DMS53 (cell line): ENCODE measurements at regions not wholly inside any gene's neighbourhood (a gene's known extent, or its start where the extent isn't known, plus 50 kb on each side); places are given as distances from the start of the nearest gene placed in this dataset.
"Not testable (repeated sequence)": the region's sequence is repeated elsewhere in the genome, so short reads cannot be mapped to it uniquely, and the experiment has no call there.

Source experiments
- DNase-seq: peaks from one replicate; lab custom pipeline; 2025; lab: John Stamatoyannopoulos, UW

DNA sequence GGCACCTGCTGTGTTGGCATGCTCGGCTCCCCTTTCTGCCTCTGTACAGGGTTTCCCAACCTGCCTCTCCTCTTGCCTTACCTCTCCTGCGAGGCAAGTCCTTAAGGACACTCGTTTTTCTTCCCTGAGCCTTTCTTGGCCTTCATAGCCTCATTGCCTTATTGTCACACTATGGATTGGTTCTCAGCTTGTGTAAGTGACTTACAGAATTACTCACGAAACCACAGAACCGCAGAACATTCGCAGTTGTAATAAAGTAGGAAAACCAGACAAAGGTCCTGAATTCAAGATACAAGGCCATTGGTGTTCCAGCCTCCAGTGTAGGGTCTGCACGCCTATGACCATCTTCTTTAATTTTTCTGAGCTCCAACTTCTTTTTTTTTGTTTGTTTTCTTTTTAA lies 317.6 kb upstream of the SMIM21 start:
- DNase-seq = no peak

DNA sequence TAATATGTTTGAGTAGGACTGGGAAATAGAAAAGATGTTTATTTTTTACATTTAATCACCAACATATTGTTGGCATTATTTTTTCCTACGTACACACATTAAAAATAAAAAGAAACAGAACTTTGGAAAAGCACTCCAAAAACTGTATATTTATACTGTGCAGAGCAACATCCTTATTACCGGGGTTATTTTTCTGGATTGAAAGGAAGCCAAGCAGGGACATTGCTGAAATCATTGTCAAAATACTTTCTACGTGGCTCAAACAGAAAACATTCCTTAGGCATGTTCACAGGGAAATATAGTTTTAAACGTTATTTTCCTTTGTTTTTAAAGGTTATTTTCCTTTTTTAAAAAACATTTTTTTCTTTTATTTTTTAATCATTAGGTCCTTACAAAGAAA lies 315.0 kb upstream of the SMIM21 start:
- no peak for DNase-seq

DNA sequence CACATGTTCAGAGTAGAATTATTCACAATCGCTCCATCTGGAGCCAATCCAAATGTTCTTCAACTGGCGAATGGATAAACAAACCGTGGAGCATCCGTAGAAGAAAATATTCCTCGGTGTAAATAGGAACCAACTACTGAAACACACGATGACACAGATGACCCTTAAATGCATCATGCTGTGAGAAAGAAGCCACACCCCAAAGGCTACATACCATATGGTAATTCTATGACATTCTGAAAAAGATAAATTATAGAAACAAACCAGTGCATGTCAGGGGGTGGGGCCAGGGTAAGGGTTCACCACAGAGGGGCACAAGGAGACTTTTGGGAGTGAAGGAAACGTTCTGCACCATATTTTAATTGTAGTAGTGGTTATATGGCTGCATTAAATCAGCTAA lies 312.2 kb upstream of the SMIM21 start:
- DNase-seq = no peak

DNA sequence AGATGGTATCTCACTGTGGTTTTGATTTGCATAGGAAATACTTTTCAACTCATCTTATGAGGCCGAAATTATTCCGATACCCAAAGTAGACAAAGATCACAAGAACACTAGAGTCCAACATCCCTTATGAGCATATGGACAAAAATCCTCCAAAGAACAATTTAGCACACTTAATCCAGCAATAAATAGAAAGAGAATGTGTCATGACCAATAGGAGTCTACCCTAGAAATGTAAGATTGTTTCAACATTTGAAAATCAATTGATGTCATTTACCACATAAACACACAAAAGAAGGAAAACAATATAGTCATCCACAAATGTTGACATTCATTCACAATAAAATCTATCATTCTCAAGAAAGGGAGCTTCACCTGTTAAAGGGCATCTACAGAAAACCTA lies 307.8 kb upstream of the SMIM21 start:
- DNase-seq = no peak

DNA sequence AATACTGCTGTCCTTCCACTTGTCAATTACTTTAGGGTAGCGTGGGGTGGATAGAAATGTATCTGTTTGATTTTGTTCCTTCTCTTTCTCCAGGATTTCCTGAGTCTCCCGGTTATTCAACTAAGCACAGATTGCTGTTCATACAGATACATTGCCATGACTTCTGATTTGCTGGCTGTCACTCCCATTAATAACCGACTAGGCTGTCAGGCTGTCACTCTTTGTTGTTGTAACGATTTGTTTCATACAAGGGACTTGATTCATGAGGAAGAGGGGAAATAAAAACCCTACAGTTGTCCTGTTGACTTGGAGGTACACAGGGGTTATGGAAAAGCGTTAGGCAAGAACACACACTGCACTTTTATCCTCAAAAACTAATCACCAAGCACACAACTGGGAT lies 302.7 kb upstream of the SMIM21 start:
- DNase-seq = no peak

DNA sequence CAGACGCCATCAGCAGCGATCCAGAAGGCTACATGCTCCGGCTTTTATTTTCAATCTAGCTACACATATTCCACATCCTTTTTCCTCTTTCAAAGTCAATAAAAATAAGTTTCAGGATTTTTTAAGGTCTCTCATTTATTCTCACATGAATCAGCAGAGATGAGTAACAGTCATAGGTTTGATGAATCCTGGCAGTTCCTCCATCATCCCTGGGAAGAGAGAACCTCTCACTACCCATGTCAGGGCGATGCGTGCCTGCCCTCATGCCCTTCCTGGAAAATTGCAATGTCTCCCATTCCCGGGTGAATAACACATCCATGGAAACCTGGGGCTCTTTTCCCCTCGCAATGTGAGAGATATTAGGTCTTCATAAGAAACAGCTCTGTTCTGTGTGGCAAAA lies 301.1 kb upstream of the SMIM21 start:
- no peak for DNase-seq

DNA sequence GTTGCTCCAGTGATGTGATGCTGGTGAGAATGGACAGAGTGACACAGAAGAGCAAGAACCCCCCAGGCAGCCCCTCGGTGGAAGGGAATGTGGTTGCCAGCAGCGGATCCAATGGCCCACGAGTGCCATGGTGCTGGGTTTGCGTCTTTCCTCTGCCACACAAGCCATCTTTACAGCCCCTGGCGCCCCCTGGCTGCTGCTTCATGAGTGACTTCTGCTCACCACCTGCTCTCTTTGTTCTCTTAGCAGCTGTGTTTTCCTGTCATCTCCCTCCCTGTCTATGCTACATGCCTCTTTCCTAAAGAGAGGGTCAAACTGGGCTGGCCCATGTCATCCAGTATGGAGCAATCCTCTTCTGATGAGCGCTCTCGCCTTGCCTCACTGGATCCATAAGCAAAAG lies 300.0 kb upstream of the SMIM21 start:
- DNase-seq = peak; percentile 64

DNA sequence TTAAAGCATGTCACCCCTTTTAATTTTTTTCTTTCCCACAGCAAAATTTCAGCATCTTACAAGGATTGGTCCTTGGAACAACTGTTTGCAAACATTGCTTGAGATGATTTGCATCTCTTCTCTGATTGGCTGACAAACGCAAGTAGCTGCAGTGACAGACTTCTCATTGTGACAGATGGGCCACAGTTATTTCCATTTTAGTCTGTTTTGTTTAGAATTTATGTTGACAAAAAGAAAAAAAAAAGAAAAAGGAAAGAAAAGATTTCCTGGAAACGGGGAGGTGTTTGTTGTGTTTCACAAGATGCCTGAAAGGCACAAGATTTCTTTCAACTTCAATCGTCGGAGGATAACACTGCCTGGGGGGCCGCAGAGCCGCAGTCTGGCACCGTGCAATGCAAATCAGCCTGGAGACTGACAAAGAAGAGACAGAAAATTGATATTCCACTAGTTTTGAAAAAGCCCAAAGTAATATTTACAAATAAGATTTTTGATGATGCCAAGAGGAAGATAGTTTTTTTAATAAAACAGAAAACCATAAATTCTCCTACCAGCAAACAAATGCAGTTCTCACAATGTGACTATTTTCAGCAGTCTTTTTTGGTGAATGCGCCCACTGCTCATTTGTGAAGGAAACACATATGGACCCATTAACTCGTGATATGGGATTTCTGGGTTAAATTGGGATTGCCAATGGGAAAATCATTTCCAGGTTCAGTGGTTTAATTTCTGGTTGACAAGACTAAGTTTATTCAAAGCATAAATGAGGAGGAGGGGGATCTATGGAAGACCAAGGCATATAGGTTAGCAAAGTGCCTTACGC lies 296.2 kb upstream of the SMIM21 start:
- no peak for DNase-seq

DNA sequence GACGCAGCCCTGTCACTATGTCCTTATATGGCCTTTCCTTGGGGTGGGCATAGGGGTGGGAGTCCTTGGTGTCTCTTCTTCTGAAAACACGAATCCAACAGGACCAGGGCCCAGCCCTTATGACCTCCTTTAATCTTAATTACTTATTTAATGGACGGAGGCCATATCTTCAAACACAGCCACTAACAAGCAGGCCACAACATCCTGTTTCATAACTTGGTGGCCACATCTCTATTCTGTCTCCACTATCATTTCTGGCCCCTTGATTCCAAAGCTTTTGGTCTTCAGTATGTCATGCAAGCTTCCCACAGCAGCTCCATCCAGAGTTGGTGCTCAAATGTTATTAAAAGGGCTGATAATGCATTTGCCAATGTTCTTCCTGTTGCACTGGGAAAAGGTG lies 287.3 kb upstream of the SMIM21 start:
- no peak for DNase-seq

DNA sequence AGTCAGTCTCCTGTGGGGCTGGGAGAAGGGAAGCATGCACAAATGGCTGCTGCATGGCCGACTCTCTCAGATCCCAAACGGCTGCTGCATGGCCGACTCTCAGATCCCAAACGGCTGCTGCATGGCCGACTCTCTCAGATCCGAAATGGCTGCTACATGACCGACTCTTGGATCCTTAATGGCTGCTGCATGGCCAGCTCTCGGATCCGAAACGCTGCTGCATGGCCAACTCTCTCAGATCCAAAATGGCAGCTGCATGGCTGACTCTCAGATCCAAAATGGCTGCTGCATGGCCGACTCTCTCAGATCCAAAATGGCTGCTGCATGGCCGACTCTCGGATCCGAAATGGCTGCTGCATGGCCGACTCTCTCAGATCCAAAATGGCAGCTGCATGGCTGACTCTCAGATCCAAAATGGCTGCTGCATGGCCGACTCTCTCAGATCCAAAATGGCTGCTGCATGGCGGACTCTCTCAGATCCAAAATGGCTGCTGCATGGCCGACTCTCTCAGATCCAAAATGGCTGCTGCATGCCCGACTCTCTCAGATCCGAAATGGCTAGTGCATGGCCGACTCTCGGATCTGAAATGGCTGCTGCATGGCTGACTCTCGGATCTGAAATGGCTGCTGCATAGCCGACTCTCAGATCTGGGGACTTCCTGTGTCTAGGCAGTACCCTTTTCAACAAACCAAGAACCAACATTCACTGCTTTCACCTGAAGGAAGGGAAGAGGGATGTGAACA lies 284.8 kb upstream of the SMIM21 start:
- peak; percentile 60 for DNase-seq

DNA sequence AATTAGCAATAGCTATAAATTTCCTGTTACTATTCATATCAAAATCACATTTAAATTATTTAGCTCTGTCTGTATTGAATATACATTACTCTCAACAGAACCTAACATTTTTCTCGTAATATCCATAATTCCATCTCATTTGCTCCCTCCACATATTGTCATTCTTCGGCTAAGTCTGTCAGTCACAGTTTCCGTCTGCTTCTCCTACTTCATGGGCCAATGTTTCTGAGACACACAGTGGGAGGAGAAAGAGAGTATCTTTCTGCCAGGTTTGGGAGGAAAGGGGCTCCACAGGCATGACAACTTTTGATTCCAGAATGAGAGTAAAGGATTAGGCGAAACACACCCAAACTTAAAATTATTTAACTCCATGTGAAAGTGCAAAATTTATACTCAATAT lies 273.1 kb upstream of the SMIM21 start:
- DNase-seq = no peak

DNA sequence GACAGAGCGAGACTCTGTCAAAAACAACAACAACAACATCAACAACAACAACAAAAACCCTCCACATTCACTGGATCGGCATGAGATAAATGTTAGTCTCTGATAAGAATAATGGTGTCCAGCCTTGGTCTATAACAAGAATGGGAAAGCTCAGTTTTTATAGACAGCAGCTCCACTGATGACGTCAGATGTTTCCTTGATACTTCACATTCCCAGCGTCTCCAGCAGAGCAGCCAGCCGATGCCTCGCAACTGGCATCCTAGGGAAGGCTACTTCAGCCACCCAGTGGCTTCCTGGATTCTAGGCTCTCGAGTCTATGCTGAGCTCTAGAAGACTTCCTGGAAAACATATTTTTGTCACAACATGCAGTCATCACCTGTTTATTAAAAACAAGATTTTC lies 271.4 kb upstream of the SMIM21 start:
- DNase-seq = peak; percentile 57

DNA sequence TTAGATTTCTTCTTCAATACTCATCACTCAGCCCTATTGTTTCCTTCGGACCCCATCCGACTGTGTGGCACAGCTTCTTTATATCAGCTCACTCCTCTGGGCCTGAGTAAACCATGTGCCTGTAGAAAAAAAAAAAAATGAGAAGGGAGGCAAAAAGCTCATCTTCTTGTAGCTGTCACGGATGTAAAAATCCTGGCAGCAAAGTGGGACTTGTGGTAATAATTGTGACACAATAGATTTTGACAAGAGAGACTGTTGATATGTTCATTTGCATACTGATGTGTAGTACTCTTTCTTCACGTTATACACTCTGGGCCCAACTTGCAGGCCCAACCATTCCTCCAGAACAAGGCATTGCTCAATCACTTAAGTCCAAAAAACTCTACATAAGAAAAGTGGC lies 270.0 kb upstream of the SMIM21 start:
- DNase-seq = no peak

DNA sequence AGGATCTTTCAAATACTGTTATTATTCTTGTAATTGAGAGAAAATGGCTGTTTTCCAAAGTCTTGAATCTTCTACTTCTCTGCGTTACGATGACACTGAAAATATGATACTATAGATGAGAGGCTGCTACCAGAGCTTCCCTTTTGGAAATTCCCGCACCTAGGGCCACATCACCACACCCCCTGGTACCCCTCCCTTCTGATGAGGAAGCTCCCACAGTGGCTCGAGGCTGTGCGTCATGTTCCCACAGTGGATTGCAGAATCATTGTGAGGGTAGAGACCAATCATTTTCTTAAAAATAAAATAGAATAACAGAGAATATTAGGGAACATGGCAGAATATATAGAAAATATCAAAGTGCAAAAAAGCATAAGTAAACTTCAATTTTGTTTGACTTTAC lies 268.9 kb upstream of the SMIM21 start:
- DNase-seq = no peak

DNA sequence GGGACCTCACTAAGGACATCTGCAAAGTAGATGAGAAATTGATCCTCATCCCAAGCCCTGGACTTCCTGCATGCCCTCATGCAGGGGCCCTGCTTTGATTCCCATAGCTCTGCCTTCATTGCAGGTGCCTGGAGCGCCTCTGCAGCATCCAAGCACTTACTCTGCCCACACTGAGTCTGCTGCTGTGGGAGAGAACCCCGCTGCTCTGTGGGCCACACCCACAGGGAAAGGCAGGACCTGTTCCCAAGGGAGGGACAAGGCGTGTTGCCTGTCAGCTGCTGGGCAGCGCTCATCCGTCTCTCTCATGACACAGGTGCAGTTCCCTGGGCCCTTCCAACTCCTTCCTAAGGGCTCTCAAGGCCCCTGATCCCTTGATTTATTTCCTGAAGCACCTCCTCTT lies 266.8 kb upstream of the SMIM21 start:
- DNase-seq = no peak

DNA sequence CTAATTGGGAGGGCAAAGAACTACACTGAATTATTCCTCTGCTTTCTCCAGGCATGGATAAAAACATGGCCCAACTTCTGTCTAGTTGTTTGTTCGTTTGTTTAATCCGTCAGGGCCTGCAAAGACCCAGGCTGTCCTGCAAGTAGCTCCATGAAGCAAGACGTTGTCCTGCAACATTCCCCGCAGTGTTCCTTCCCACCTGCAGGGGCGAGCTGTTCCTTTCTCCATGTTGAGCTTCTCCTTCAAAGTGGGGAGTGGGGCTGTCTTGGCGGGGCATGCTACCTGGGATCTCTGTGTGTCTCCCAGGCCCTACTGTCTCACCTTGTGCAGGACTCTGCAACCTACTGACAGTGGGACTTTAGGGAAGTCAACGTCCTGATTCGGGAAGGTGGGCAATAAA lies 264.0 kb upstream of the SMIM21 start:
- no peak for DNase-seq

DNA sequence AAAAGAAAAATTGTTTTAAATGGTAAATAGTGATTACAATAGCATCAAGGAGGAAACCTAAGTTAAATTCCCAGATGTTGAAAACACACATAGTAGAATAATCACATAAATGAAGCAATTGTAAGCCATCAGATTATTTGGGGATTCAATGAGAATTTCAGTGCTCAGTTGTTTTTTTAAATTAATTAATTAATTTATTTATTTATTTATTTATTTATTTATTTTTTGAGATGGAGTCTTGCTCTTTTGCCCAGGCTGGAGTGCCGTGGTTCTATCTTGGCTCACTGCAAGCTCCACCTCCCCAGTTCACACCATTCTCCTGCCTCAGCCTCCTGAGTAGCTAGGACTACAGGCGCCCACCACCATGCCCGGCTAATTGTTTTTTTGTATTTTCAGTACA lies 262.8 kb upstream of the SMIM21 start:
- not testable (repeated sequence) for DNase-seq

DNA sequence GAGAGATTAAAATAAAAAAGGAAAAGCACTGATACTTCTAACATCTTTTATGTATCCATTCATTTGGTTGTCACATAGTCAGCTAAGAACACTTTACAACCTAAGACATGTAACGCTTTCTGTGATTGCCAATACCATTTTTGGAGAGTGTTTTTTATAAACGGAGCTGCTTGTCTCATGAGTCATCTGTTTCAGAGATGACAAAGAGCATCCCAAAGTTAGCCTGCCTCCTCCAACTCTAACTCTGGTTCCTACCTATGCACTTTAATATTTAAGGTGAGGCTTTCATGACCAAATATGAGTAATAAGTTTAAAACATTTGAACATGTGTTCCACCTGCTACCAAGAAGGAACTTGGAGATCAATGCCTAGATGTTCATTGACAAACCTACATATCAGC lies 260.1 kb upstream of the SMIM21 start:
- no peak for DNase-seq

DNA sequence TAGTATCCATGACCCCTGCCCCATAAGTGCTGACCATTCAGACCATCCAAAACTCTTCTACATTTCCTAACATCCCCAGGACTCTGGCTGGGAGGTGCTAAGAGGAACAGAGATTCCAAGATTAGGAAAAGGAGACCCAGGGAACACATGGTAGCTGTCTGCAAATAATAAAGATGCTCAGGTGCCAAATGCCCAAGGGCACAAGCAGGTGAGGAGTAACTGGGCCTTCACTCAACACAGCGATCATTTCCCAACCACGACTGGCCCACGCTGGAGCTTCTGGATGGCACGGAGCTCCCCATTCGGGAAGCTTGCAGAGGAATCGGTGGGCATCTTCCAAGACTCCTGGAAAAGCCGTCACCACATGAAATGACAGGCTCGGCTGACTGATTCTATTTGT lies 255.9 kb upstream of the SMIM21 start:
- DNase-seq = no peak

DNA sequence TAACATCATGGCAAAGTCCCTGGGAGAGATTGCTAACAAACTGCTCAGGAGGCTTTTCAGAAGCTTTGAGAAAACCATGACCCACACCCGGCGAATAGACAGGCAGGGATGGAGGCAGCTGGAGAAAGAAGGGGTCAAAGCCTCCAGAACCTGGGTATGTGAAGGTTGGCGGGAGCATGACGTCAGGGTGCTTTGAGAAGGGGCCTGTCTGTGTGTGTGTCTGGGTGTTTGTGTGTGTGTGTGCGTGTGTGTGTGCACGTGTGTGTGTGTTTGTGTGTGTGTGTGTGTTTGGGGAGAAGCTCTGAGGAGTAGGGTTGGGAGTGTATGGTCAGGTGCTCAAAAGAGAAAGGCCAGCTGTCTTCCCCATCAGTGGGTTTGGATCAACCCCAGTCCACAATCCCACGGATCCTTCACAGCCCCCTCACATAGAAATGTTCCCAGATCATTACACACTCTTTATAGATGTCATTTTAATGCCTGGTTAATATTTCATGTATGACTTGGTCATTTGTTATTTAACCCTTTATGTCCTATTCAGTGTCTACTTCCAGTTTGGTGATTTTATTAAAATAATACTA lies 254.1 kb upstream of the SMIM21 start:
- DNase-seq = no peak

DNA sequence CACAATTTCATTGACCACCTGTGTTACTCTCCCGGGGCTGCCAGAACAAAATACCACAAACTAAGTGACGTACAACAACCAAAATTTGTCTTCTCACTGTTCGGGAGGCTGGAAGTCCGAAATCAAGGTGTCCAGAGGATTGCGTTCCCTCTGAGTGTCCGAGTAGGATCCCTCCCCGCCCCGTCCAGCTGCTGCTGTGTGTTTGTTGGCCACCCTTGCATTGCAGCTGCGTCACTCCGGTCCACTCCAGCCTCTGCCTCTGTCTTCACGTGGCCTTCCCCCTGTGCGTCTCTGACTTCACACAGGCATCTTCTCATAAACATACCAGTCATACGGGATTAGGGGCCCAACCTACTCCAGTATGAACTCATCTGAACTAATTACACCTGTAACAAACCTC lies 251.8 kb upstream of the SMIM21 start:
- no peak for DNase-seq

DNA sequence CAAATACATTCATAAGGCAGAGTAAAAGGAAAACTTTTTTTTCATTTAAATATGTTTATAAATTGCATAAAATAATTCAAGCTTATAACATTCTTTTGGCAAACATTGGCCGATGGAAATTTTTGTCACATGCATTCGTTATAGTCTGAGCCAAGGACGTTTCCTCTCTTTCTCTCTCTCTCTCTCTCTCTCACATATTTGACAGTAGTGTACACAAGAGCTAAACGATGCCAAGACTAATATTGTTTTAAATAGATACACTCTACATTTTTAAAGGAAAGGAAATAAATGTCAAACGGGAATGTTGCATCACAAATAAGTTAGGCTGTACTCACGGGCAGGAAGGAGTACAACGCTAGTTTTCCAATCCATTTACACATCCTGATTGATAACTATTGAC lies 251.1 kb upstream of the SMIM21 start:
- DNase-seq = no peak

DNA sequence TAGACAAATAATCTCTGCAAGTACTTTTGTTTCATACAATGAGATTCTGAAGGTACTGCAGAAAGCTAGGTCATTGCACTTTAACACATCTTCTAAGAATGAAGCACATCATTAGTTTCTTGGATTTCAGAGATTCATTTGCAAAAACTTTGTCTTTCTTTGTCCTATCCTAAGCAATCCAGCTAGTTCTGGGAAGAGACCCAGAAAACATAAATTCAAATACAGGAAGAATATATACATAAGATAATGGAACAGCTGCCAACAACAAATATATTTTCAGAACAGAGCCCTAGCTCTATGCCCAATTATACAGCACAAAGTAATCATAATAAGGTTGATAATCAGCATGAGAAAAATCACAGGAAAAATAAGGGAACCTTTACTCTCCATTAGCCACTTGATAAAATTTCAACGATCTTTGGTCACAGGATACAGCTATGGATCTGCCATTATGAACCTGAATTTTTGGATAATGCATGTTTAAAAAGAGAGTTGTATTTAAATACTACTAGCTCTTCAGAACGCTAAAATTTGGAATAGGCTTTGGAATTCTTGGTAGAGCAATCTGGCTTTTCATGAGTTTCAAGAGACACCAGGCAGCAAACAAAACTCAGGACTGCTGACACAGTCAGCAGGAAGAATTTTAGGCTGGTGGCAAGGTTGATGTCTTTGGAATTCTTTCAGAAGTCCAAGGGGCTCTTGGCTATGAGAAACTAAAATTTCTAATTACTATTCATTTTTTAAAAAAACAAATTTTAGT lies 250.4 kb upstream of the SMIM21 start:
- no peak for DNase-seq
